ENCODE measurements at regions not wholly inside any gene's neighbourhood (a gene's known extent, or its start where the extent isn't known, plus 50 kb on each side); places are given as distances from the start of the nearest gene placed in this dataset.

DNA sequence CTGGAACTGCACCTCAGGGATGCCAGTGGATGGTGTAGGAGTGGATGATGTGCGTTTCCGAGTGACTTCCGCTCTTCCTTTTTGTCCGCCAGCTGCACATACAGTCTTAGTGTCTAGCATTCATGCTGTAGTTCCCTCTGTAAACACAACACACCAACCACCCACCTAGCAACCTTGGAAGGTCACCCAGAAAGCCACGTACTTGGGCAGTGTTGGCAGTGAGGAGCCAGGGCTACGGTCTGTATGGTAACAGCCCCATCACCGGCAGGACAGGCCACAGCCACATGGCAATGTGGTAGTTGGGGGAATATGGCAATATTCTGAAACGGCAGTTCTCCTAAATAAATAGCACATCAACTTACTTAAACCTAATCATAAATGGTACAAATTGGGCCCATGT is 613.5 kb upstream of the MGMT start:
- no peak for TF ChIP-seq CTCF (IDR thresholded peaks at IDR 0.05; ENCODE audit: insufficient read depth, low read depth, low read length, missing control alignments)
- DNase-seq (ENCODE audit: low read depth) = no peak
- no peak overlapping the region for H3K4me3 ChIP-seq (ENCODE audit: low read length)

DNA sequence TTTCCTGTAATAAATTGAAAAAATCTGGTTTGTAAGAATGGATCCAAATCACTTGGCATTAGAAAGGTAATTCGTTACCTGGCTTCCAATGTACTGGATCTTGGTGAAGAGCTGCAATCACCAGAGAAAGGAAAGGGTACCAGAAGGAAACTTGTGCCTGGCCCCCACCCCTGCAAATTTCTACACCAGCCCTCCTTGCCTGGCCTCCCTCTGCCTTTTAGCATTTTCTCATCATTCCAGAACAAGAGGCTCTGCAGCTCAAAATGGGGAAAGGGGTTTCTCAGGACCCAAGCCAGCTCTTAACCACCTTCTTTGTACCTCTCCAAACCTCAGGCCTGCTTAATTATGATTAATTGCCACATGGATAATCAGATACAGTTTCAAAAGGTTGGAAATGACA is 612.8 kb upstream of the MGMT start:
- no peak for TF ChIP-seq CTCF (IDR thresholded peaks at IDR 0.05; ENCODE audit: insufficient read depth, low read depth, low read length, missing control alignments)
- no peak for DNase-seq (ENCODE audit: low read depth)
- no peak overlapping the region for H3K4me3 ChIP-seq (ENCODE audit: low read length)

- no peak overlapping the region for H3K4me3 ChIP-seq (ENCODE audit: low read length)
- no peak for DNase-seq (ENCODE audit: low read depth)
- TF ChIP-seq CTCF (IDR thresholded peaks at IDR 0.05; ENCODE audit: insufficient read depth, low read depth, low read length, missing control alignments) = no peak
These were observed 612.1 kb upstream of the MGMT start for GRCh38 chr10:128854963-128855362.

DNA sequence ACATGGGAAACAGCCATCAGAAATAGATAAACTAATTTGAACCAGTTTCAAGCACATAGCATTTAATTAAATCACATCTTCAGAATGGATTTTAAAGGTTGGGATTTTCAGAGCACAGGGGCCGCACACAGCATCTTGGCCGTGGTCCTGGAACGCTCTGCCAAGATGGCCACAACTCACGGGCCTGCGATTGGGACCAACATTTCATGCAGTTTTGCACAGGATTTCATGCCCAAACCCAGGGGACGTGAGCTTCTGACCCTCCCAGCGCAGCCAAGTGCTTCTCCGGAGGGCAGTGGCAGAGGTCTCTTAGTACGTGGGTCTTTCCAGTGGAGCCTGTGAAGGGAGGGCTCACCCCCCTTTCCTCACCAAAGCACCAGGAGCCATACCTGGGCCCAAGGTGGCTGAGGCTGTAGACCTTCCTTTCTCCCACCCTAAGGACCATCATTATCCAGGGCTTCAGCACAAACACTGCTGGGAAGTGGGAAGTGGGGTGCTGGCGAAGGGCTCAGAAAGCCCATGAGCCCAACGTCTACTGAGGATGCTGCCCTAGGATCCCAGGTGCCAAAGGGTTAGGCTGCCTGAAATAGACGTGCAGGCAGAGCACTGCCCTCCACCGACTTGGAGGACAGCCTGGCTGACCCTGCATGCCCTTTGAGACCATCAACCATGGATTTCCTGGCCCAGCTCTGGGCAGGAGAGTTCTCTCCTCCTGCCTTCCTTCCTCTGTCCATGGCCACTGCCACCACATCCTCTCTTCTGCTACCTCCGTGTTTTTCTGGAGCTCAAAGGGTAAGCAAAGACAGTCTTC is 611.2 kb upstream of the MGMT start:
- DNase-seq (ENCODE audit: low read depth) = no peak
- no peak overlapping the region for H3K4me3 ChIP-seq (ENCODE audit: low read length)
- no peak for TF ChIP-seq CTCF (IDR thresholded peaks at IDR 0.05; ENCODE audit: insufficient read depth, low read depth, low read length, missing control alignments)

DNA sequence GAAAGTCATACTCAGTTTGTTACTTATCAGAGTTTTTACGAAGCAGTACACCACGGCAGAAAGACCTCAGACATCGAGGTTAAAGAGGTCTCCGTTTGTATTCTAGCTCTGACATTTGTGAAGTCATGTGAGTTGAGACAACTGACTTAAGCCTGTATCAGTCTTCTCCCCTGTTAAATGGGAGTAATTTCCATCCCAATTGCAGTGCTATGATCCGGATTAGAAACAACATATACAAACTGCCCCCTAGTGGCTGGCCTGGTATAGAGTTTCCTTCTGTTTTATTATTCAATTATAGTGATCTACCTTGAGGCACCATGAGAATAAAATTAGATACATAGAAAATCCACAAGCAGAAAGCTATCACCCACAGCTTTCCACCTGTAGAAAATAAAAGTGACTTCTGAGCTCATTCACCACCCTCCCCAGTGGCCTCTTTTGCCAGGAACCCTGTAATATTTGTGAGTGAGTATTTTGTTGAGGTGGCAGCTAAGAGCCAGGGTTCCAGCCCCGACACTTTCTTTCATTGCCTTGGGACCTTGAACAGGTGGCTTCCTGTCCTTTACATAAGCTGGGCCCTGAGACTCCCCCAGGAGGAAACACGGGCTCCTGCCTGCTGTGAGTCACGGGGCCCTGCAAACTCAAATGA is 607.2 kb upstream of the MGMT start:
- no peak for DNase-seq (ENCODE audit: low read depth)
- TF ChIP-seq CTCF (IDR thresholded peaks at IDR 0.05; ENCODE audit: insufficient read depth, low read depth, low read length, missing control alignments) = peak; percentile 23
- no peak overlapping the region for H3K4me3 ChIP-seq (ENCODE audit: low read length)

GRCh38 chr10:128860574-128860973 is 606.5 kb upstream of the MGMT start:
- DNase-seq (ENCODE audit: low read depth) = no peak

More at GRCh38 chr10:128860574-128860973, 606.5 kb upstream of the MGMT start:
- no peak for TF ChIP-seq CTCF (IDR thresholded peaks at IDR 0.05; ENCODE audit: insufficient read depth, low read depth, low read length, missing control alignments)
- H3K4me3 ChIP-seq (ENCODE audit: low read length) = no peak overlapping the region

Measured in epithelial cell of esophagus (primary cell).